Lower leg skin (tissue), 4 donors: ENCODE measurements at regions not wholly inside any gene's neighbourhood (a gene's known extent, or its start where the extent isn't known, plus 50 kb on each side); places are given as distances from the start of the nearest gene placed in this dataset.

Experiments
- DNase-seq, 2 donors: peaks; one replicate each; pipeline ENCODE4 v3.0.0-alpha.2; 2019; ENCODE audit warnings: low spot score in 2 of 2
- H3K4me3 ChIP-seq: fragments of 200-600 bp; sonication (generic); 2 replicates; pipeline ENCODE4 v1.5.1; 2017; ENCODE audit warnings: mild to moderate bottlenecking, low read depth; ENCODE audit not compliant: poor library complexity, severe bottlenecking
- CTCF ChIP-seq, 3 donors: fragments of 450-650 bp; IDR thresholded peaks; one replicate each; pipeline ENCODE4 v1.5.1; 2016; ENCODE audit warnings: antibody characterized with exemption in 3 of 3, mild to moderate bottlenecking in 3 of 3, moderate library complexity in 2 of 3
- POLR2A ChIP-seq, 2 donors: fragments of 450-650 bp; IDR thresholded peaks; one replicate each; pipeline ENCODE4 v1.6.1; 2016 to 2017; ENCODE audit warnings: antibody characterized with exemption in 2 of 2, mild to moderate bottlenecking in 1 of 2, moderate library complexity in 1 of 2
- WGBS, 2 donors: methylation state at CpG; one replicate each; pipeline ENCODE4 v1.1.5; 2018; 5-methylcytosine and 5-hydroxymethylcytosine counted together
- intact Hi-C: fragments of 100-400 bp; cut with DNase I; formaldehyde crosslinking; loops from one replicate; pipeline ENCODE4 v1.15.0; 2023; ENCODE audit warnings: low total_unique reads

GRCh38 chr2:228838819-228839218, 432.3 kb downstream of the PID1 start:
- no peak for TF ChIP-seq CTCF (IDR thresholded peaks at IDR 0.05)
- no peak for TF ChIP-seq POLR2A (IDR thresholded peaks at IDR 0.05)
- H3K4me3 ChIP-seq = no peak overlapping the region
- intact Hi-C loops = no loop called here
- no peak for DNase-seq
- 61 to 64% methylated on average over 4 of the region's 4 CpGs for WGBS, 2 donors

GRCh38 chr2:228828397-228828796, 442.7 kb downstream of the PID1 start:
- DNase-seq = no peak
- intact Hi-C loops = no loop called here
- 81 to 89% methylated on average over 2 of the region's 2 CpGs for WGBS, 2 donors
- no peak for TF ChIP-seq CTCF (IDR thresholded peaks at IDR 0.05)
- TF ChIP-seq POLR2A (IDR thresholded peaks at IDR 0.05) = no peak
- H3K4me3 ChIP-seq = no peak overlapping the region

- WGBS, 2 donors = 37 to 38% methylated on average over 4 of the region's 4 CpGs
- DNase-seq = no peak
- TF ChIP-seq CTCF (IDR thresholded peaks at IDR 0.05) = no peak
- TF ChIP-seq POLR2A (IDR thresholded peaks at IDR 0.05) = no peak
- H3K4me3 ChIP-seq = no peak overlapping the region
- intact Hi-C loops = no loop called here
Observed at GRCh38 chr2:228827056-228827700, 443.9 kb downstream of the PID1 start.

- intact Hi-C loops = no loop called here
- no peak for TF ChIP-seq POLR2A (IDR thresholded peaks at IDR 0.05)
- TF ChIP-seq CTCF (IDR thresholded peaks at IDR 0.05) = no peak
- WGBS, 2 donors = 62 to 87% methylated on average over 3 of the region's 3 CpGs
- no peak for DNase-seq
- H3K4me3 ChIP-seq = no peak overlapping the region
Observed at GRCh38 chr2:228819701-228820100, 451.4 kb downstream of the PID1 start.

- no peak for DNase-seq
- 76 to 83% methylated on average over 5 of the region's 5 CpGs for WGBS, 2 donors
- intact Hi-C loops = no loop called here
- no peak overlapping the region for H3K4me3 ChIP-seq
- TF ChIP-seq CTCF (IDR thresholded peaks at IDR 0.05) = no peak
- no peak for TF ChIP-seq POLR2A (IDR thresholded peaks at IDR 0.05)
Observed at GRCh38 chr2:228802181-228803071, 468.7 kb downstream of the PID1 start.
